SJCRH30 (cell line): ENCODE measurements at regions not wholly inside any gene's neighbourhood (a gene's known extent, or its start where the extent isn't known, plus 50 kb on each side); places are given as distances from the start of the nearest gene placed in this dataset.

Source experiments
- DNase-seq, 2 experiments: peaks; one replicate each; pipeline ENCODE4 v3.0.0-alpha.2; 2015 to 2020
- H3K27ac ChIP-seq: fragments of 250-450 bp; sonication (Bioruptor Pico); 2 replicates; pipeline ENCODE4 v1.5.1; 2020; ENCODE audit warnings: mild to moderate bottlenecking, moderate library complexity
- H3K27me3 ChIP-seq: fragments of 250-450 bp; sonication (Bioruptor Pico); 2 replicates; pipeline ENCODE4 v1.5.1; 2020; ENCODE audit warnings: mild to moderate bottlenecking, moderate library complexity
- H3K36me3 ChIP-seq: fragments of 250-450 bp; sonication (Bioruptor Pico); 2 replicates; pipeline ENCODE4 v1.5.1; 2020; ENCODE audit warnings: mild to moderate bottlenecking, moderate library complexity
- H3K4me1 ChIP-seq: fragments of 250-450 bp; sonication (Bioruptor Pico); 2 replicates; pipeline ENCODE4 v1.5.1; 2020; ENCODE audit warnings: mild to moderate bottlenecking, moderate library complexity
- H3K4me3 ChIP-seq: fragments of 250-450 bp; sonication (Bioruptor Pico); 2 replicates; pipeline ENCODE4 v1.5.1; 2020; ENCODE audit warnings: mild to moderate bottlenecking, moderate library complexity
- H3K9me3 ChIP-seq: fragments of 250-450 bp; sonication (Bioruptor Pico); replicated peaks from 2 replicates; pipeline ENCODE4 v1.5.1; 2020; ENCODE audit warnings: mild to moderate bottlenecking, moderate library complexity

GRCh38 chr6:14832427-14832826 is 413.4 kb upstream of the JARID2 start:
- Histone ChIP-seq H3K27ac (no peak overlapping the region), H3K4me1 (no peaks in the 10 kb centered on the region), H3K36me3 (no peaks in the 10 kb centered on the region), H3K27me3 (no peaks in the 10 kb centered on the region), H3K4me3 (no peak overlapping the region), H3K9me3 (no peaks in the 10 kb centered on the region)
- no peak for DNase-seq

- Histone ChIP-seq H3K27ac (no peak overlapping the region), H3K36me3 (no peaks in the 10 kb centered on the region), H3K4me1 (no peaks in the 10 kb centered on the region), H3K27me3 (no peaks in the 10 kb centered on the region), H3K4me3 (no peak overlapping the region), H3K9me3 (no peaks in the 10 kb centered on the region)
- no peak for DNase-seq
Measured at GRCh38 chr6:14834851-14835530, 410.9 kb upstream of the JARID2 start.

GRCh38 chr6:14837435-14837834 is 408.4 kb upstream of the JARID2 start:
- Histone ChIP-seq H3K9me3 (no peaks in the 10 kb centered on the region), H3K36me3 (no peaks in the 10 kb centered on the region), H3K27me3 (no peaks in the 10 kb centered on the region), H3K4me3 (no peak overlapping the region), H3K27ac (no peak overlapping the region), H3K4me1 (no peaks in the 10 kb centered on the region)
- DNase-seq: no peak

- H3K27me3 ChIP-seq: no peaks in the 10 kb centered on the region
- no peaks in the 10 kb centered on the region for H3K9me3 ChIP-seq
- H3K36me3 ChIP-seq: no peaks in the 10 kb centered on the region
- DNase-seq: no peak
- no peaks in the 10 kb centered on the region for H3K4me1 ChIP-seq
- H3K27ac ChIP-seq: no peak overlapping the region
- no peak overlapping the region for H3K4me3 ChIP-seq
Measured at GRCh38 chr6:14838133-14838583, 407.7 kb upstream of the JARID2 start.

- no peak for DNase-seq
Measured at GRCh38 chr6:14841901-14842421, 403.9 kb upstream of the JARID2 start.

GRCh38 chr6:14844411-14844810 is 401.5 kb upstream of the JARID2 start:
- no peak overlapping the region for H3K27ac ChIP-seq

More at GRCh38 chr6:14841901-14842421, 403.9 kb upstream of the JARID2 start:
- Histone ChIP-seq H3K27me3 (no peaks in the 10 kb centered on the region), H3K36me3 (no peaks in the 10 kb centered on the region), H3K4me3 (no peak overlapping the region), H3K27ac (no peak overlapping the region), H3K9me3 (no peaks in the 10 kb centered on the region), H3K4me1 (no peaks in the 10 kb centered on the region)

GRCh38 chr6:14848019-14848418 is 397.9 kb upstream of the JARID2 start:
- no peak for DNase-seq
- Histone ChIP-seq H3K27me3 (no peaks in the 10 kb centered on the region), H3K4me3 (no peak overlapping the region), H3K27ac (no peak overlapping the region), H3K4me1 (no peaks in the 10 kb centered on the region), H3K9me3 (no peaks in the 10 kb centered on the region), H3K36me3 (no peaks in the 10 kb centered on the region)

More at GRCh38 chr6:14844411-14844810, 401.5 kb upstream of the JARID2 start:
- Histone ChIP-seq H3K4me3 (no peak overlapping the region), H3K4me1 (no peaks in the 10 kb centered on the region), H3K27me3 (no peaks in the 10 kb centered on the region), H3K9me3 (no peaks in the 10 kb centered on the region), H3K36me3 (no peaks in the 10 kb centered on the region)
- DNase-seq: no peak

GRCh38 chr6:14849185-14849584 is 396.7 kb upstream of the JARID2 start:
- no peaks in the 10 kb centered on the region for H3K36me3 ChIP-seq
- no peak overlapping the region for H3K27ac ChIP-seq
- no peaks in the 10 kb centered on the region for H3K4me1 ChIP-seq
- no peaks in the 10 kb centered on the region for H3K27me3 ChIP-seq
- no peak overlapping the region for H3K4me3 ChIP-seq
- no peak for DNase-seq
- H3K9me3 ChIP-seq: no peaks in the 10 kb centered on the region

GRCh38 chr6:14851281-14851680 is 394.6 kb upstream of the JARID2 start:
- H3K4me3 ChIP-seq: no peak overlapping the region
- H3K9me3 ChIP-seq: no peaks in the 10 kb centered on the region
- no peaks in the 10 kb centered on the region for H3K27me3 ChIP-seq
- DNase-seq: no peak
- no peaks in the 10 kb centered on the region for H3K36me3 ChIP-seq
- no peaks in the 10 kb centered on the region for H3K4me1 ChIP-seq
- no peak overlapping the region for H3K27ac ChIP-seq

- no peak for DNase-seq
- no peak overlapping the region for H3K4me3 ChIP-seq
- no peaks in the 10 kb centered on the region for H3K36me3 ChIP-seq
Measured at GRCh38 chr6:14852375-14852774, 393.5 kb upstream of the JARID2 start.

GRCh38 chr6:14856177-14856576 is 389.7 kb upstream of the JARID2 start:
- Histone ChIP-seq H3K27me3 (no peaks in the 10 kb centered on the region), H3K27ac (no peak overlapping the region), H3K4me1 (no peaks in the 10 kb centered on the region), H3K36me3 (no peaks in the 10 kb centered on the region), H3K4me3 (no peak overlapping the region), H3K9me3 (no peaks in the 10 kb centered on the region)
- DNase-seq: no peak

More at GRCh38 chr6:14852375-14852774, 393.5 kb upstream of the JARID2 start:
- no peaks in the 10 kb centered on the region for H3K27me3 ChIP-seq
- H3K9me3 ChIP-seq: no peaks in the 10 kb centered on the region
- H3K4me1 ChIP-seq: no peaks in the 10 kb centered on the region
- H3K27ac ChIP-seq: no peak overlapping the region

GRCh38 chr6:14857001-14857400 is 388.9 kb upstream of the JARID2 start:
- no peak for DNase-seq
- Histone ChIP-seq H3K27me3 (no peaks in the 10 kb centered on the region), H3K9me3 (no peaks in the 10 kb centered on the region), H3K27ac (no peak overlapping the region), H3K36me3 (no peaks in the 10 kb centered on the region), H3K4me1 (no peaks in the 10 kb centered on the region), H3K4me3 (no peak overlapping the region)

GRCh38 chr6:14857501-14857900 is 388.4 kb upstream of the JARID2 start:
- H3K27ac ChIP-seq: no peak overlapping the region
- DNase-seq: no peak
- H3K4me3 ChIP-seq: no peak overlapping the region
- no peaks in the 10 kb centered on the region for H3K4me1 ChIP-seq
- no peaks in the 10 kb centered on the region for H3K9me3 ChIP-seq
- H3K36me3 ChIP-seq: no peaks in the 10 kb centered on the region
- H3K27me3 ChIP-seq: no peaks in the 10 kb centered on the region

- H3K27me3 ChIP-seq: no peaks in the 10 kb centered on the region
- no peaks in the 10 kb centered on the region for H3K4me1 ChIP-seq
- no peak for DNase-seq
- no peaks in the 10 kb centered on the region for H3K9me3 ChIP-seq
- H3K27ac ChIP-seq: no peak overlapping the region
- H3K4me3 ChIP-seq: no peak overlapping the region
- no peaks in the 10 kb centered on the region for H3K36me3 ChIP-seq
Measured at GRCh38 chr6:14858808-14859207, 387.1 kb upstream of the JARID2 start.

- Histone ChIP-seq H3K27me3 (no peaks in the 10 kb centered on the region), H3K36me3 (no peaks in the 10 kb centered on the region), H3K4me1 (no peaks in the 10 kb centered on the region), H3K4me3 (no peak overlapping the region), H3K9me3 (no peaks in the 10 kb centered on the region), H3K27ac (no peak overlapping the region)
- no peak for DNase-seq
Measured at GRCh38 chr6:14860774-14861173, 385.1 kb upstream of the JARID2 start.

- Histone ChIP-seq H3K9me3 (no peaks in the 10 kb centered on the region), H3K27me3 (no peaks in the 10 kb centered on the region), H3K4me3 (no peak overlapping the region), H3K27ac (no peak overlapping the region), H3K36me3 (no peaks in the 10 kb centered on the region), H3K4me1 (no peaks in the 10 kb centered on the region)
- no peak for DNase-seq
Measured at GRCh38 chr6:14861491-14861943, 384.4 kb upstream of the JARID2 start.
